DOHH2 (cell line): ENCODE measurements at regions not wholly inside any gene's neighbourhood (a gene's known extent, or its start where the extent isn't known, plus 50 kb on each side); places are given as distances from the start of the nearest gene placed in this dataset.

Experiments
- EZH2phosphoT487 ChIP-seq: fragments of 200-600 bp; sonication (generic); IDR thresholded peaks from 2 replicates; pipeline ENCODE4 v1.6.1; 2017; ENCODE audit warnings: borderline replicate concordance, mild to moderate bottlenecking, antibody characterized with exemption, low read length, moderate library complexity, mixed read lengths
- TF ChIP-seq, protein P1 (sequence below): fragments of 200-600 bp; sonication (generic); IDR thresholded peaks from one replicate; pipeline ENCODE4 v1.5.1; 2014; ENCODE audit warnings: antibody characterized with exemption, mild to moderate bottlenecking, low read depth, low read length; ENCODE audit not compliant: poor library complexity, severe bottlenecking

DNA sequence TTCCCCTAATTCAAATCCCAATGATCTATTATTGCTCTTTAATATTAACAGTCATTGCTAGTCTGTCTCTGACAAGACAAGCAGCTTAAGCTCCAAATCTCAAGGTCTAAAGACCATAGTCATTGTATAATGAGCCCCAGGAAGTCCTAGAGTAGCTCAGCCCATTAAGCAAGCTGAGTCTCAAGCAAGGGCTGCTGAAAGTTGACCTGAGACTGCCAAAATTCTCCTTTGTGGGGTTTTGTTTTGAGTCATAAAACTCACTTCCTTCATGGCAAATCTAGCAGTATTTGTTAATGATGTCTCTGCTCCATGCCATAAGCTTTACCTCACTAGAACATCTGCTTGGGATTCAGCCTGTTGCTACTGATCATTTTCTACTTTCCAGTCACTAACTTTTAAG lies 313.2 kb downstream of the ANTXR2 start:
- no peak for TF ChIP-seq EZH2phosphoT487
- TF ChIP-seq, protein P1, sequence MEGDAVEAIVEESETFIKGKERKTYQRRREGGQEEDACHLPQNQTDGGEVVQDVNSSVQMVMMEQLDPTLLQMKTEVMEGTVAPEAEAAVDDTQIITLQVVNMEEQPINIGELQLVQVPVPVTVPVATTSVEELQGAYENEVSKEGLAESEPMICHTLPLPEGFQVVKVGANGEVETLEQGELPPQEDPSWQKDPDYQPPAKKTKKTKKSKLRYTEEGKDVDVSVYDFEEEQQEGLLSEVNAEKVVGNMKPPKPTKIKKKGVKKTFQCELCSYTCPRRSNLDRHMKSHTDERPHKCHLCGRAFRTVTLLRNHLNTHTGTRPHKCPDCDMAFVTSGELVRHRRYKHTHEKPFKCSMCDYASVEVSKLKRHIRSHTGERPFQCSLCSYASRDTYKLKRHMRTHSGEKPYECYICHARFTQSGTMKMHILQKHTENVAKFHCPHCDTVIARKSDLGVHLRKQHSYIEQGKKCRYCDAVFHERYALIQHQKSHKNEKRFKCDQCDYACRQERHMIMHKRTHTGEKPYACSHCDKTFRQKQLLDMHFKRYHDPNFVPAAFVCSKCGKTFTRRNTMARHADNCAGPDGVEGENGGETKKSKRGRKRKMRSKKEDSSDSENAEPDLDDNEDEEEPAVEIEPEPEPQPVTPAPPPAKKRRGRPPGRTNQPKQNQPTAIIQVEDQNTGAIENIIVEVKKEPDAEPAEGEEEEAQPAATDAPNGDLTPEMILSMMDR: no peak
